Right ventricle myocardium superior (tissue), 1 donor: ENCODE measurements at regions not wholly inside any gene's neighbourhood (a gene's known extent, or its start where the extent isn't known, plus 50 kb on each side); places are given as distances from the start of the nearest gene placed in this dataset.

Source experiments
- ATAC-seq: fragments of 200-7000 bp; cut with Tn5 transposase; one replicate; pipeline ENCODE4 v1.9.1; 2020; ENCODE audit warnings: mild to moderate bottlenecking; ENCODE audit not compliant: poor library complexity
- DNase-seq: peaks from one replicate; pipeline ENCODE4 v3.0.0-alpha.2; 2020
- intact Hi-C: fragments of 100-400 bp; cut with DNase I; formaldehyde crosslinking; loops from one replicate; pipeline ENCODE4 v1.11.2; 2022
- donor health status: DM: no; HTN: yes; CAD: no; lungs with severe emphysema.

GRCh38 chr3:162022911-162023310 is 526.3 kb downstream of the OTOL1 start:
- intact Hi-C loops = no loop called here
- DNase-seq = no peak
- ATAC-seq = no peak

GRCh38 chr3:162029736-162030135 is 533.1 kb downstream of the OTOL1 start:
- ATAC-seq (no peak), DNase-seq (no peak)
- intact Hi-C loops = no loop called here

GRCh38 chr3:162034368-162034767 is 537.8 kb downstream of the OTOL1 start:
- DNase-seq = no peak
- intact Hi-C loops = no loop called here
- ATAC-seq = no peak

GRCh38 chr3:162041622-162042021 is 545.0 kb downstream of the OTOL1 start:
- intact Hi-C loops = no loop called here

GRCh38 chr3:162052636-162053035 is 556.0 kb downstream of the OTOL1 start:
- ATAC-seq = no peak
- intact Hi-C loops = no loop called here
- no peak for DNase-seq

More at GRCh38 chr3:162041622-162042021, 545.0 kb downstream of the OTOL1 start:
- DNase-seq (no peak), ATAC-seq (no peak)

- DNase-seq = no peak
- ATAC-seq = no peak
- intact Hi-C loops = no loop called here
Observed at GRCh38 chr3:162072656-162073164, 576.1 kb downstream of the OTOL1 start.

- DNase-seq (no peak), ATAC-seq (no peak)
- intact Hi-C loops = no loop called here
Observed at GRCh38 chr3:162073422-162073975, 576.9 kb downstream of the OTOL1 start.

GRCh38 chr3:162077108-162077507 is 580.5 kb downstream of the OTOL1 start:
- DNase-seq = no peak
- intact Hi-C loops = no loop called here
- no peak for ATAC-seq

GRCh38 chr3:162082516-162082915 is 585.9 kb downstream of the OTOL1 start:
- intact Hi-C loops = no loop called here
- ATAC-seq (no peak), DNase-seq (no peak)

- DNase-seq (no peak), ATAC-seq (no peak)
- intact Hi-C loops = no loop called here
Observed at GRCh38 chr3:162087361-162087760, 590.8 kb downstream of the OTOL1 start.

GRCh38 chr3:162092751-162093150 is 596.1 kb downstream of the OTOL1 start:
- intact Hi-C loops = no loop called here
- no peak for ATAC-seq

GRCh38 chr3:162094301-162094700 is 597.7 kb downstream of the OTOL1 start:
- DNase-seq (no peak), ATAC-seq (no peak)
- intact Hi-C loops = no loop called here

More at GRCh38 chr3:162092751-162093150, 596.1 kb downstream of the OTOL1 start:
- DNase-seq = no peak

- DNase-seq (no peak), ATAC-seq (no peak)
- intact Hi-C loops = no loop called here
Observed at GRCh38 chr3:162096874-162097273, 600.3 kb downstream of the OTOL1 start.

GRCh38 chr3:162103808-162104207 is 607.2 kb downstream of the OTOL1 start:
- DNase-seq (no peak), ATAC-seq (no peak)
- intact Hi-C loops = no loop called here

GRCh38 chr3:162111861-162112260 is 615.3 kb downstream of the OTOL1 start:
- ATAC-seq (no peak), DNase-seq (no peak)
- intact Hi-C loops = no loop called here

- intact Hi-C loops = no loop called here
- DNase-seq (no peak), ATAC-seq (no peak)
Observed at GRCh38 chr3:162112719-162113118, 616.1 kb downstream of the OTOL1 start.

- DNase-seq = no peak
- intact Hi-C loops = no loop called here
- ATAC-seq = no peak
Observed at GRCh38 chr3:162117961-162118360, 621.4 kb downstream of the OTOL1 start.

GRCh38 chr3:162119651-162120050 is 623.0 kb downstream of the OTOL1 start:
- DNase-seq (no peak), ATAC-seq (peak; percentile 55)
- intact Hi-C loops = no loop called here

GRCh38 chr3:162122405-162122804 is 625.8 kb downstream of the OTOL1 start:
- intact Hi-C loops = no loop called here
- no peak for DNase-seq
- ATAC-seq = peak; percentile 64

GRCh38 chr3:162125790-162126189 is 629.2 kb downstream of the OTOL1 start:
- peak; percentile 72 for ATAC-seq
- intact Hi-C loops = no loop called here

GRCh38 chr3:162130582-162130981 is 634.0 kb downstream of the OTOL1 start:
- DNase-seq = no peak
- intact Hi-C loops = no loop called here
- ATAC-seq = no peak

More at GRCh38 chr3:162125790-162126189, 629.2 kb downstream of the OTOL1 start:
- DNase-seq = no peak
